ENCODE measurements at regions not wholly inside any gene's neighbourhood (a gene's known extent, or its start where the extent isn't known, plus 50 kb on each side); places are given as distances from the start of the nearest gene placed in this dataset.

- TF ChIP-seq EZH2 (IDR thresholded peaks at IDR 0.05; ENCODE audit: low read length) = no peak
- TF ChIP-seq, protein P1, sequence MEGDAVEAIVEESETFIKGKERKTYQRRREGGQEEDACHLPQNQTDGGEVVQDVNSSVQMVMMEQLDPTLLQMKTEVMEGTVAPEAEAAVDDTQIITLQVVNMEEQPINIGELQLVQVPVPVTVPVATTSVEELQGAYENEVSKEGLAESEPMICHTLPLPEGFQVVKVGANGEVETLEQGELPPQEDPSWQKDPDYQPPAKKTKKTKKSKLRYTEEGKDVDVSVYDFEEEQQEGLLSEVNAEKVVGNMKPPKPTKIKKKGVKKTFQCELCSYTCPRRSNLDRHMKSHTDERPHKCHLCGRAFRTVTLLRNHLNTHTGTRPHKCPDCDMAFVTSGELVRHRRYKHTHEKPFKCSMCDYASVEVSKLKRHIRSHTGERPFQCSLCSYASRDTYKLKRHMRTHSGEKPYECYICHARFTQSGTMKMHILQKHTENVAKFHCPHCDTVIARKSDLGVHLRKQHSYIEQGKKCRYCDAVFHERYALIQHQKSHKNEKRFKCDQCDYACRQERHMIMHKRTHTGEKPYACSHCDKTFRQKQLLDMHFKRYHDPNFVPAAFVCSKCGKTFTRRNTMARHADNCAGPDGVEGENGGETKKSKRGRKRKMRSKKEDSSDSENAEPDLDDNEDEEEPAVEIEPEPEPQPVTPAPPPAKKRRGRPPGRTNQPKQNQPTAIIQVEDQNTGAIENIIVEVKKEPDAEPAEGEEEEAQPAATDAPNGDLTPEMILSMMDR (optimal IDR thresholded peaks at IDR 0.05 in 1 of 3, IDR thresholded peaks at IDR 0.05 in 1 of 3, conservative IDR thresholded peaks at IDR 0.05 in 1 of 3; ENCODE audit: extremely low read depth in 1 of 3, insufficient read depth in 2 of 3, low read length in 3 of 3) = no peak
Observed at GRCh38 chr17:15891318-15891717, 53.6 kb upstream of the ADORA2B start.
